ENCODE measurements at regions not wholly inside any gene's neighbourhood (a gene's known extent, or its start where the extent isn't known, plus 50 kb on each side); places are given as distances from the start of the nearest gene placed in this dataset.
A peak's percentile ranks its signal among the peaks of the same experiment; 100 is the strongest.

GRCh38 chr20:47886454-47887041 lies 101.3 kb upstream of the SULF2 start (continued):
- no peak for TF ChIP-seq KIAA2018 (CRISPR knock-in tag; IDR thresholded peaks at IDR 0.05; ENCODE audit: borderline replicate concordance)
- TF ChIP-seq RBM22 (optimal IDR thresholded peaks at IDR 0.05; ENCODE audit: low read length) = no peak
- no peak for TF ChIP-seq MZF1 (CRISPR knock-in tag; IDR thresholded peaks at IDR 0.05; ENCODE audit: borderline replicate concordance)
- TF ChIP-seq ZNF780A (CRISPR knock-in tag; IDR thresholded peaks at IDR 0.05) = no peak
- TF ChIP-seq ZNF468 (CRISPR knock-in tag; IDR thresholded peaks at IDR 0.05) = no peak
- 0 out of 2 replicates have a peak, but pooled peaks have one; percentile 45 for TF ChIP-seq ZNF274 (CRISPR knock-in tag; IDR thresholded peaks at IDR 0.05)
- TF ChIP-seq HHEX (CRISPR knock-in tag; IDR thresholded peaks at IDR 0.05) = no peak
- TF ChIP-seq AKAP8 (CRISPR knock-in tag; IDR thresholded peaks at IDR 0.05) = no peak
- TF ChIP-seq KLF15 (CRISPR knock-in tag; IDR thresholded peaks at IDR 0.05; ENCODE audit: borderline replicate concordance) = no peak
- TF ChIP-seq ZNF451 (CRISPR knock-in tag; IDR thresholded peaks at IDR 0.05) = no peak
- no peak for TF ChIP-seq SRSF9 (IDR thresholded peaks at IDR 0.05; ENCODE audit: borderline replicate concordance, insufficient read depth, low read depth, low read length, poor library complexity, severe bottlenecking)
- no peak for TF ChIP-seq PAWR (CRISPR knock-in tag; IDR thresholded peaks at IDR 0.05; ENCODE audit: borderline replicate concordance)
- TF ChIP-seq ZNF891 (CRISPR knock-in tag; IDR thresholded peaks at IDR 0.05) = no peak; the same call in 1 of the 2 replicates
- no peak for TF ChIP-seq ELF1 (CRISPR knock-in tag; IDR thresholded peaks at IDR 0.05)
- TF ChIP-seq ZNF549 (CRISPR knock-in tag; IDR thresholded peaks at IDR 0.05) = no peak
- no peak; the same call in 1 of the 2 replicates for TF ChIP-seq FUBP1 (CRISPR knock-in tag; IDR thresholded peaks at IDR 0.05; ENCODE audit: borderline replicate concordance)
- no peak for TF ChIP-seq THAP8 (CRISPR knock-in tag; IDR thresholded peaks at IDR 0.05; ENCODE audit: borderline replicate concordance)
- no peak for TF ChIP-seq ZNF343 (CRISPR knock-in tag; IDR thresholded peaks at IDR 0.05)
- no peak for TF ChIP-seq HOXD1 (CRISPR knock-in tag; IDR thresholded peaks at IDR 0.05)
- no peak for TF ChIP-seq FIP1L1 (IDR thresholded peaks at IDR 0.05; ENCODE audit: borderline replicate concordance, insufficient read depth, low read depth, low read length)
